HG02981 (cell line): ENCODE measurements at regions not wholly inside any gene's neighbourhood (a gene's known extent, or its start where the extent isn't known, plus 50 kb on each side); places are given as distances from the start of the nearest gene placed in this dataset.

Experiments used
- ATAC-seq: cut with Tn5 transposase; IDR thresholded peaks from one replicate; pipeline ENCODE4 v1.9.1; 2021; ENCODE audit warnings: mild to moderate bottlenecking, moderate library complexity; ENCODE audit not compliant: unreplicated experiment

DNA sequence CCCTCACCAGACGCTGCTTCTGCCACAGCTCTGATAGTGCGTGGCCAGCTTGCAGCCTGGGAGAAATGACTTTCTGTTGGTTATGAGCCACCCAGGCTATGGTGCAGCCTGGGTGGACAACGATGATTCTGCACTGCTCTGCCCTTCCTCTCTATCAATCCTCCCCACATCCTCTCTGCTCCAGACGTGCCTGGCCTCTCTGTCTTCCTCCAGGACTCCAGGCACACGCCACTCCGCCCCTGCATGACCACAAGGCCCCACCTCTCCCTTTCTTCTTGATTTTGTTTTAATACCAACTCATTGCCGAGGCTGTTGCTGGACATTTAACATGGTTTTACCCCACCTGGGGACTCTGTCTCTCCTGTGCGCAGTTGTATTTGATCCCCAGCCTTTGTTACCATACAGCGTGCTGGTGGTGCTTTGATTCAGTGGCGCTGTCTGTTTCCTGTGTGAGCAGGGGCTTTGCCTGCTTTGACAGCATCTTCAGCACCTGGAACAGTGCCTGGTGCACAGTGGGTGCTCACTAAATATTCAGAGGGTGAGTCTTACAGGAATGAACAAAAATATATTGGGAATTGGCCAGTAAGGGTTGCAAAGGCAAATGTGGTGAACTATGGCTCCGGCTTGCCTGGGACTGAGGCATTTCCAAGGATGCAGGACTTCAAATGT, 280.9 kb downstream of the CDH26 start:
- ATAC-seq, result no peak

DNA sequence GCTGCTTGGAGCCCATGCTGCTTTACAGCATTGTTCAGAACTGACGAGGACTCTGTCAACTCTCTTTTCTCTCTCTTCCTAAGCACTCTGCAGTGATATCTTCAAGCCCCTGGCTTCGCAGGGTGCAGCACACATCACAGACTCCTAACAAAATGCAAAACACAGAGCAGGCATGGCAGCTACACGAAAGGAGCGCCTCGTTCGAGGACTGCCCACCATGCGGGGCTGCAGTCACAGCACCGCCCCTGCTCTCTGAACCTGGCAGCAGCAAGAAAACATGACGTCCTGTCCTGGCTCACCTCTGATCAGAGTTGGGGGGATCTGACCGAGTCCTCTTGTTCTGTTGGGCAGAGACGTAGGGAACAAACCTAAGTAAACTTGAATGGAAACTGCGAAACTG, 281.7 kb downstream of the CDH26 start:
- no peak for ATAC-seq

DNA sequence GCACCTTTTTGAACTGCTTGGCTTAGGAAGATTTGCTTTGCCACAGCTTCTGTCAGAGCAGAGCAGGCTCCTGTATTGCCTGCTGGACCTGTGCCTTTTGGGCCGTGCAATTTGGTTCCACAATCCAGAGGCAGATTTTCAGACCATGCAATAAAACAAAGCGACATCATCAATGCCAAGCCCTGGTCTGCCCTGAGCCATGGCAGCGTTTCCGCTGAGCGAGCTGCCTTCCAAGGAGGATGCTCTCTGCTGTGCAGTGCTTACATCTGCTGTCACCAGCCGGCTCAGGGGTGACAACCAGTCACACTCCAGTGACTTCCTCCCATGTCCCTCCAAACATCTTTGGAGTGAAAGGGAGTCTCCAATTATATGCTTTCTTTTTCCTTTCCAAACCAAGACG, 282.2 kb downstream of the CDH26 start:
- no peak for ATAC-seq

DNA sequence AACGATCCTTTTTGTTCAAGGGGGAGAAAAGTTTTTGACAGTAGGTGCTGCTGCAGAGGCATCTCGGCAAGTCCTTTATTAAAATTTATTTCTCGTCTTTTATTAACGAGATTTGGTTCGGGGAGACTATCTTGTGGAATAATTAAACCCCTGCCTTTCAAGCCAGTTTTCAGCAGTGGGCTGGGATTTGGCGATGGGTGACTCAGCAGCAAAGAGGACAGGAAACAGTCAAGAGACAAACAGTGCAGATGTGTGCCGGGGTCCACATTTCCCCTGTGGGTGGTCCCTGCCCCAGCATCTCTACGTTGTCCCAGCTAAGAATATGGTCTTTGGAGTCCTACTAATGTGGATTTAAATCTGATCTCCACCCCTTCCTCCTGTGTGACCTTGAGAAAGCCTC, 282.8 kb downstream of the CDH26 start:
- ATAC-seq, result no peak

DNA sequence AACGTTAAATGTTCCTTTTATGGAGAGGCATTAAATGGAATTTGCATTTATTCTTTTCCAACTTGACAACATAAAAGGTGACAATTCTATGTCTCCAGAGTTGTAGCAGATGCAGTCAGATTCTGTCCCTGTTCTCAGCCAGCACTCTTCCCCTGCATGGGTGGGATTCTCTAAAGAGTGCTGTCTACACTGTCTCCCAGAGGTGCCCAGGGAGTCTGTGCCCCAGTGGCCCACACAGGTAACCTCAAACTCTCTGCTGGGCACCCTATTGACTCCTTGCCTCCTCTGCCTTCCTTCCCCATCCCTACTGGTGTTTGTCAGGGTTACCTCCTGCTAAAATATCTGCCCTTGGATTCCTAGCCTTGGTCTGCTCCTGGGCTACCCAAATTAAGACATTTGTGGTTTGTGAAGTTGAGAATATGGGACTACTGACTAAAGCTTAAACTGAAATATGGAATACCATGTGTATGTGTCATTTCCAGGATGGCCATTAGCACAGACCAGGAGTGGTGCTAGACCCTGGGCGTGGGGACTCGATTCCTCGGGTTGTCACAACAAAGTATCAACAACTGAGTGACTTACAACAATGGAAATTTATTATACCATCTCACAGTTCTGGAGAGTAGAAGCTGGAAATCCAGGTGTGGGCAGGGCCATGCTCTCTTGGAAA, 284.7 kb downstream of the CDH26 start:
- no peak for ATAC-seq

DNA sequence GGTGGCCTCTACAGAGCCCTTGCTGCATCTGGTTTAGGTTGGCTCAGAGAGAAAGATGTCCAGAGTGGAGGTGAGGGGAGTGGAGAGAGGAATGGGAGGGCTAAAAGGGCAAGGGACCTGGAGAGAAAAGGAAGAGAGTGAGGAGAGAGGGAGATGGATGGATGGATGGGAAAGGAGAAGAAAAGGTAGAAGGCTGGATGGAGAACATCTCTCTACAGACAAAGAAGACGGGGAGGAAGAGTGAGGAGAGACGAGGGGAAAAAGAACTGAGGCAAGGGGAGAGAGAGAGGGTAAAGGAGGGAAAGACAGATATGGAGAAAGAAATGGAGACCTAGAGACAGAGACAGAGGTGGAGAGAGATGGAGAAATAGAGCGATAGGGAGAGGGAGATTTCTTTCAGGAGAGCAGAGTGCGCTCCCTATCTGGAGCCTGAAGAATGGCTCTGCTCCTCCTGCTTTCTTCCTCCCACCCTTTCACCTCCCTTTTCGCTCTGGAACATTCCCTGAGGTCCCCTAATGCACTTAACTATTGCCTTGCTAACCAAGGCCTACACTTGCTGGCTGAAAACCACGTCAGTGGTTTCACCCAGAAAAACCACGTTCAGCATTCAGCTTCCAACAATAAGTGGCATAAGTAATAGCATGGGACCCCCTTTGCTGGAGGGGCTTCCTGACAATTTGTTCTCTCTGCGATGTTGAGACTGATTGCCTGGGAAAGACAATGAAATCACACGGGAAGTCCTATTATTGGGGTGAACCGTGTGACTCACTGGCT, 286.3 kb downstream of the CDH26 start:
- ATAC-seq, result no peak

DNA sequence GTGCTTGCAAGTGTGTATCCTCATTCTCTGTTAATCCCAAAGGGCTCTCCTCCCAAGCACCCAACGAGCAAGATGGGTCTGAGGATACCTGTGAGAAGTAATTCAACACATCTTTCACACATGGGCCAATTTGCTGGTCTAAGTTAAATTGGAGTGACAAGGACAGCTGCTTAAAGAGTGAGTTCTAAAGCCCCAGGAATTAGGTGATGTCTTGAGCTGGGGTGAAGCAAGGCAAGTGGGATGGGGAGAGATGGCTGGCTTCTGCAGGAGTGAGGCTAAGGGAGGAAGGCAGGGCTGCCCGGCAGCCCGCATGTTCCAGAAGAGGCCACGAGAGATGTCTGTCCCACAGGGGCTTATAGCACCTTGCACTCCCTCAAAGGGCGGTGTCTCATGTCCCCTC, 288.5 kb downstream of the CDH26 start:
- ATAC-seq, result no peak

DNA sequence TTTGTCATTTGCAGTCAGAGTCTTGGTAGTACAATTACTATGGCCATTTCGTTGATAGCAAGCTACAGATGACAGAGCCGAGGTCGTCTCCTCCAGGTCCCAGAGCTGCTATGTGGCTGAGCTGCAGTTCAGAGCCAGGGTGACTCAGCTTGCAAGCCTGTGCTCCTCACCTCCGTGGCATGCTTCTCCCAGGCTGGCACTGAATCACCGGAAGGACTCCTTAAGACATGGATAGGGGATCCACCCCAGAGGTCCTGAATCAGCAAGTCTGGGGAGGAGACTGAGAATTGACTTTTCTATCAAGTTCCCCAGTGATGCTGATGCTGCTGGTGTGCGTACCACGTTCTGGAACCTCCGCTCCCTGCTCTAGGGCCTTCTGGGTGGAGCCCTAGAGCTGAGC, 291.2 kb downstream of the CDH26 start:
- ATAC-seq, result no peak

DNA sequence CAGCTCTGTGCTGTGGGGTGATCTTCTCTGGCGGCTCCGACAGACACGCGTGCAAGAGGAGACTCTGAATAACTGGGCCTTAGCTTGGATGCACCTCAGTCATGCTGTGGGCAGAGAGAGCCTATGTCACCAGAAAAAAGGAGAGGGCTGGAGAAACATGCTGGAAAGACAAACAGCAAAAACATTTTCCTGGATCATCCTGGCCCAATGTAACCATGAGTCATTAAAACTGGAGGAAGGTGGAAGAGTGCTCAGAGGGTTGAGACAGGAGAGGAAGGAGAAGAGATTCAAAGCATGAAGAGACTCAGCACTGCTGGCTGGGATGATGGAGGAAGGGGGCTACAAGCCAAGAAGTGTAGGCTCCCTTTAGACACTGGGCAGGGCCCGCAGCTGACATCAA, 292.0 kb downstream of the CDH26 start:
- no peak for ATAC-seq

DNA sequence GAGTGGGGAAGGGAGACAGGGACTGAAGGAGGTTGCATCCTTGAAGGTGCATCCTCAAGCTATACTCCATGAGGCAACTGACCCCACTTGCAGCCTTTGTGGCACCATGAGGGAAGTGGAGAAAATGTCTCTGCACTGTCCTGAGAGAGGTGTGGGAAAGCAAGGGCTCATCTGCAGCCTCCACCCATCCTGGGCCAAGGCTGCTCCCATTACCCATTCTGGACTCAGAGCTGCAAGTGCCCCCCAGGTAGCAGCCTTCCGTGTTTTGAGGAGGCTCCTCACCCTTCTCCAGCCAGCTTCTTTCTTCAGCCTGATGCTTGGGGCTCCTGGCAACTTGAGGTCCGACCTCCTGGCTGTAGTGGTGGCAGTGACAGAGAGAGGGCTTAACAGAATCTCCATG, 294.6 kb downstream of the CDH26 start:
- ATAC-seq, result no peak

DNA sequence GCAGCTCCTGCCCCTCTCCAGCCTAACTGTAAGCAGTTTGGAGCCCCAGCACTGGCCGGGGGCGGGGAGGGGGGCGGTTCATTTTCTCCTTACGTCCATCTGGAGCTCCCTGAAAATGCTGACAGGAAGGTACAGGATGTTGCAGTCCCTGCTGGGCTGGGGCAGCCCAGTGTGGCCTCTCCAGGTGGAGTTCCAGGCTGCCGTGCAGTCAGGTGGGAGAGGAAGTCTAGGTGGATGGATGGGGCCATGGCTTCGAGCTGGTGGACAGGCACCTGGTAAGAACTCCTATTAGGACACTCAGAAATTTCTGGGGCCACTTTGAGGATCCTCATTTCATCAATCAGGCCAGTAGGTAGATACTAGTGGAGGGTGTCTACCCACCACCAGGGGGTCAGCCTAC, 295.2 kb downstream of the CDH26 start:
- ATAC-seq, result no peak

DNA sequence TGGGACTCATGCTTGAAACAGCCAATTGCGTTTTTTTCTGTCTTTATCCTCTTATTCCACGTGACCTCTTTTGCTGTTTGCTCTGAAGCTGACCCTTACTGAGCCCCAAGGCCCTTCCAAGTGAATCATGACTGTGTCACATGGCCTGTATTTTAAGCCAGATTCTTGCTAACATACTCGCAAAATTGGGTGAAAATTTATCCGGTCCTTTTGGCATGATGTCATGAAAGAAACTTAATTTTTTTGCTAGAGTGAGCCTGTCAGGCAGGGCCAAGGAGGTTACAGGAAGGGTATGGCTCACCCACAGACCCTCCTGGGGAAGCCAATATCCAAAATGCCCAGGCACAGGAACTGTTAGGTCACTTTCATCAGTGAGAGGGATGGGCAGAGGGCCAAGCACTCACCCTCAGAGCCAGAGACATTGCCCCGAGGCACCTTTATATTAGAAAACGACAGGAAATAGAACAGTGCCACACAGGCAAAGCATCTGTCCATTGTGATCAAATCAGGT, 296.7 kb downstream of the CDH26 start:
- ATAC-seq, result no peak

DNA sequence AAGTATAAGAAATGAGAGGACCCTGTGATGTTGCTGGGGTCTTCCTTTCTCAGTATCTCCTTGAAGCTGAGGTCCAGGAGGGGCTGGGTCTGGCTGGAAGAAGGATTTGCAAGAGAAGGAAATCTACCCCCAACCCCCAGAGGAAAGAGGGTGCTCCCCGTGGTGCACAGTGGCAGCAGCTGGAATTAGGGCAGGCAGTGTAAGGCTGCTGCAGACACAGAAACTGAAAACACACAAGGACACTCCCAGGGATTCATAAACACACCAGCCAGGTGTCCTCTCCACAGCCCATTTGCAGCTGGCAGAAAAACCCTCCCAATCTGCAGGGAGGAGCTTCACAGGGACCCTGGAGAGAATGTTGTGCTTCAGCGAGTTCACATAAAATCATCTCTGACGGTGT, 297.2 kb downstream of the CDH26 start:
- ATAC-seq, result no peak

DNA sequence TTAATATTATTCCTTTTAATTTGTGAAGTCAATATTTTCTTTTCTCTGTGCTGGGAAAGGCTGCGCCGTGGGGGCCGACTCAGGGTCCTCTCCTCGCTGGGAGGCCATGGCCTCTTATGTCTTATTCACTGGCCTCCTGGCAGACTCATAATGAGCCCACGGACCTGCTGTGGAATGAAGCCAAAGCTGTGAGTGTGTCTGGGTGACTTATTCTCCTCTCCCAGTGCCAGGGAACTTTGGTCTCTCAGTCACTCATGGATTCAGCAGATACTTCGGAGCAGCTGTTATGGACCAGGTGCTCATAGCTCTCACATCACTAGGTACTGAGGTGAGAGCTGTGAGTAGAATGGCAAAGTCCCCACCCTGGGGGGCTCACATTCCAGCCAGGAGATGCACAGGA, 297.6 kb downstream of the CDH26 start:
- ATAC-seq, result no peak

DNA sequence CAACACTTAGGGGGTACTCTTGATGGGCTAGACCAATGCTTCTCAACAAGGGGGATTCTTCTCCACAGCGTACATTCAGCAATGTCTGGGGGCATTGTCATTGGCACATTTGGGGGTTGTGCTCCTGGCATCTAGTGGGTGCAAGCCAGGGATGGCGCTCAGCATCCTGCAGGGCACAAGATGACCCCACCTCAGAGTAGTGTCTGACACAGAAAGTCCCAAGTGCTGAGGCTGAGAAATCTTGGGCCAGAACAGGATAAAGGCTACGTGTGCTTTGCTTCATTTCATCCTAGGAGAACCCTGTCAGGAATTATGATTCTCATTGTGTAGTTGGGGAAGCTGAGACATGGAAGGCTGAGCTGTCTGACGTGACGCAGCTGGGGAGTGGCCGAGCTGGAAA, 298.6 kb downstream of the CDH26 start:
- no peak for ATAC-seq

DNA sequence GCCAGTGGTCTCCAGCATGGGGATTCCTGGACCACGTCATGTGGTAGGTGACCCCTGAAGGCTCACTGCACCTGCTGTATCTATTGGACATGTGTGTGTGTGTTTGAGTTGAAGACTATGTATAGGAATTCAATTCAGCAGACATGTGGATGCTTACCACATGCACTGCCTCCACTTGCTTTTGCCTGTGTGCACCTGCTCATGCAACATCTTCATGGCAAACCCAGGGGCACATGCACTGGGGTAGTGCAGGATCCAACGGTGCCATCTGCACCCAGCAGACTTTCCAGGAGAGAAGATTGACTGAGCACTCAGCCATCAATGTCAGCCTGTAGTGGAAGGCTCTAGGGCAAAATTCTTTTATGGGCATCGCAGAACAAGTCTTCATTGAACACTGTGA, 299.4 kb downstream of the CDH26 start:
- no peak for ATAC-seq

DNA sequence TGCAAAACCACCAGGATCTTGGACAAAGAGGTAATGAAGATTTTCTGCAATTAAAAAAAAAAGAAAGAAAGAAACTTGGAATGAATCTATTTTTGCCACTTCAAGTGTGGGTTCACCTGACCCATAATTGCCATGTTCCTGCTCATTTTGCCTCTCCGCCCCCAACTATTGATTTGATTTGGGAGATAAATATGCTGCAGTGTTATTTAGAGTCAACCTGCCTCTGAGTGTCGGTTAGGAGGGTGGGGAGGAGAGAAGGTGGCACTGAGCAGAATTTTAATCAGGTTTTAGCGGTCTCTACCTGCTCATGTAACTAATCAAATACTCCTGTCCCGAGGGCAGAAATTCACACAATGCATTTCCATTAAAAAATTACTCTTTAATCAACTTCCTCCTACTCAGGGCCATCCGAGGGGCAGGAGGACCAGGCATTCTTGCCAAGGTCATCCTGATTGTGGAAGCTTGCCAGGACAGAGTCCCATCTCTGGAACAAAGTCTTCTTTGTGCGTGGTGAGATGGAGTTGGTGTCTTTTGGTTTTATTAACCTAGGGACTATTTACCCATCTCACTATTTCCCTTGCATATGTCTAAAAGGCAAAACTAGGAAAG, 300.1 kb downstream of the CDH26 start:
- ATAC-seq, result no peak

DNA sequence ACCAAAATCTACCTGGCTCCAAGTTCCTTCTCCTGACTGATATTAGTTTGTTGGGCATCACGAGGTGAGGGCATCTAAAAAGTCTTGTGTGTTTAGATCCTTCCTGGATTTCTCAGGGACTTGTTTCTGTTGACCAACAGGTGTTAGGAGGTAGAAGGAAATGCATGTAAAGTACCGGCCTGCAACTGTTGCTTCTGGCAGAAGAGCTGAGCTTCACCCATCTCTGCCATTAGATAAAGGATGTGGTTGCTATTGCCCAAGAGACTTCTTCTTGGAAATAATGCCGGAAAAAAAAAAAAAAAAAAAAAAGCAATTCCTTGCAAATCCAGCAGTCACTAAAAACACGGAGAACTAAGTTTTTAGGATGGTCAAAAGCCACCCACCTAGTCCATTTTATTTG, 303.1 kb downstream of the CDH26 start:
- ATAC-seq, result no peak

DNA sequence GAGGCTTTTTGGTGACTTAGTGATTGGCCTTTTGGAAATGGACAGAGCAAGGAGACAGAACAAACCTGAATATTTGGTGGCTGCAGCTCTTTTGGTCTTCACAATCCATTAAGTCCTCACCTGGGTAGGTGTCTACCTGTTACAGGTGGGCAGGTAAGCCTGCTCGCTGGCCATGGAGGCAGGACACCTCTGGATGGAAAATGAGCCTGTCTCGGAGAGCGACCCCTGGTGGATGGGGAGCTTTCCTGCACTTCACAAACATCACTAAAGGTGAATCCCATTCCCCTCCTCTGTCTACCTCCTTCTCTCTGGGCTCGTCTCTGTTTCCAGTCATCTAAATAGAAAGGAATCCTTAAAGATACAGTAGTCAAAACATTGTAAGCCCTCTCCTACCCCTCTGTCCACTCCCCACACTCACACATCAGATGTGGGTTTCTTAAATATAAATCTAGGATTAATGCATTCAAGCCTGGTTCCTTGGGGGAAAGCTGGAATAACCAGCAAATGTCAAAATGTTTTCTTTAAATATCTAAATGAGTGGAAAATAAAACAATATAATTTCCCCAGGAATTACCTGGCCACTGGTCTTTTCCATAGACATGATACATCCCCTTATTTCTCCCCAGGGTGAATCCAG, 304.9 kb downstream of the CDH26 start:
- ATAC-seq, result no peak

DNA sequence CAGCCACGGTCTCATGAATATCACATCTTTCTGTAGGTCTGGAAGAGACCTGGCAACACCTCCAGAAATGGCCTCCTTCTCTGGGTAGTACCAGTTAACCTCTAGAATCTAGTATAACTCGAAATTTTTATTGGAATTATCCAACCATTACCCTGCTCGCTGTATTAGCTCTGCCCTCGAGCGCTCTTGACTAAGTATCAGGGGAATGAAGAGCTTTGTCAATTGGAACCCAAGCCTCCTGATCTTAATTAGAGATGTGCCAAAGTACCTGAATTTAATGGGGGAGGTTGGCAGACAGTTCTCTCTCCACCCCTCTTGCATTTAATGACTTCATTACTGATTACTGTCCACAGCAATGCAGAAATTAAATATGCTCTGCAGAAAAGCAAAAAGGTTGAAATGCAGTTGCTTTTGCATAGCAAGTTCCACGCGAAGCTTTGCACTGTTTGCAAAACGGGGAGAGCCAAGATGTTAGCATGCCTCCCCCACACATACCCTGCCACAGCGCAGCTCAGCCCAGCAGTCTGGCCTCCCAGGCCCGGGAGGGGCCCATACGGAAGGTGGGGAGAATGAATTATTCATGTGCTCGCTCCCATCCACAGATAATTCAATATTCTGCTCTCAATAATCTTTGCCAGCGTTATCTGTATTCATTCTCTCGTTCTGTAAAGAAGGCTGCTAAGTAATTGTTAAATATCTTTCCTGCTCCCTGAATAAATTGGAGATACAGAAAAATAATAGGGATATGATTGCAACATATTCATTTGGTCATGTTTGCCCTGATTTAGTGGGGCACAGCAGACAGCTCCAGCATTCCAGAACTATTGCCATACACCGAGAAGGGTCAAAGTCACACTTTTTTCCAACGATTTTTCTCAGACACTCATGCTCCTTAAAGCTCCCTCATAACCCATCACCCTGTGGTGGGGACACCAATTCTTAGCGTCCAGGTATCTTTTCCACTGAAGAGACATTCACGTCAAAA, 305.8 kb downstream of the CDH26 start:
- no peak for ATAC-seq
